ENCODE measurements at regions not wholly inside any gene's neighbourhood (a gene's known extent, or its start where the extent isn't known, plus 50 kb on each side); places are given as distances from the start of the nearest gene placed in this dataset.

- Histone ChIP-seq H3K36me3 (replicated peaks in 1 of 2; ENCODE audit: insufficient read depth in 1 of 2, low read depth in 2 of 2) (no peaks in the 10 kb centered on the region), H3K9me3 (no peaks in the 10 kb centered on the region), H3K27me3 (no peaks in the 10 kb centered on the region), H3K27ac (no peak overlapping the region), H3K4me1 (no peaks in the 10 kb centered on the region), H3K4me3 (no peak overlapping the region)
- 67 to 78% methylated on average over 5 of the region's 5 CpGs for WGBS, 2 donors
- no peak for DNase-seq
- TF ChIP-seq, protein P1, sequence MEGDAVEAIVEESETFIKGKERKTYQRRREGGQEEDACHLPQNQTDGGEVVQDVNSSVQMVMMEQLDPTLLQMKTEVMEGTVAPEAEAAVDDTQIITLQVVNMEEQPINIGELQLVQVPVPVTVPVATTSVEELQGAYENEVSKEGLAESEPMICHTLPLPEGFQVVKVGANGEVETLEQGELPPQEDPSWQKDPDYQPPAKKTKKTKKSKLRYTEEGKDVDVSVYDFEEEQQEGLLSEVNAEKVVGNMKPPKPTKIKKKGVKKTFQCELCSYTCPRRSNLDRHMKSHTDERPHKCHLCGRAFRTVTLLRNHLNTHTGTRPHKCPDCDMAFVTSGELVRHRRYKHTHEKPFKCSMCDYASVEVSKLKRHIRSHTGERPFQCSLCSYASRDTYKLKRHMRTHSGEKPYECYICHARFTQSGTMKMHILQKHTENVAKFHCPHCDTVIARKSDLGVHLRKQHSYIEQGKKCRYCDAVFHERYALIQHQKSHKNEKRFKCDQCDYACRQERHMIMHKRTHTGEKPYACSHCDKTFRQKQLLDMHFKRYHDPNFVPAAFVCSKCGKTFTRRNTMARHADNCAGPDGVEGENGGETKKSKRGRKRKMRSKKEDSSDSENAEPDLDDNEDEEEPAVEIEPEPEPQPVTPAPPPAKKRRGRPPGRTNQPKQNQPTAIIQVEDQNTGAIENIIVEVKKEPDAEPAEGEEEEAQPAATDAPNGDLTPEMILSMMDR (IDR thresholded peaks at IDR 0.05), result no peak
- no peak for ATAC-seq
- intact Hi-C loops (cut with DNase I), result no loop called here
These were observed 600.1 kb upstream of the STEAP1 start for GRCh38 chr7:89554209-89554608.

GRCh38 chr7:89559596-89559995 lies 594.7 kb upstream of the STEAP1 start:
- no peaks in the 10 kb centered on the region for H3K4me1 ChIP-seq
- no peaks in the 10 kb centered on the region for H3K36me3 ChIP-seq (replicated peaks in 1 of 2; ENCODE audit: insufficient read depth in 1 of 2, low read depth in 2 of 2)
- H3K27me3 ChIP-seq, result no peaks in the 10 kb centered on the region
- intact Hi-C loops (cut with DNase I), result no loop called here
- DNase-seq, result no peak
- ATAC-seq, result no peak
- WGBS, 2 donors, result 75 to 76% methylated on average over 3 of the region's 3 CpGs
- TF ChIP-seq, protein P1 (IDR thresholded peaks at IDR 0.05), result no peak
- no peak for TF ChIP-seq POLR2A (IDR thresholded peaks at IDR 0.05)
- H3K9me3 ChIP-seq, result no peaks in the 10 kb centered on the region
- H3K27ac ChIP-seq, result no peak overlapping the region
- no peak overlapping the region for H3K4me3 ChIP-seq

DNA sequence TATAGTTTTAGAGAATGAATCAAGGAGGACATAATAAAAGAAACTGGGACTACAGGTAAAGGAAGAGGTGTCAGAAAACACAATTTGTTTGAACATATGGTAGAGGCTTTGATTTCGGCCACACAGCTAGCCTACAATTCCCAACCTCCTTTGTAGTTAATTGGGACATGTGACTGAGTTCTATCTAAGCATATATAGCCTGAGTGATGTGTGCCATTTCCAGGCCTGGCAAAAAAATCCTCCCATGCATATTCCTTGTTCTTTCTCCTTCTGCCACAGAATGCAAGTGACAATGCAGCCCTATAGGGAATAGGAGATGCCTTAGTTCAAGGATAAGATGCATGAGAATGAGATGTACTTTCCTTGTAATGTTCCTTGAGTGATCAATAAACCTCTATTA lies 590.7 kb upstream of the STEAP1 start:
- Histone ChIP-seq H3K4me1 (no peaks in the 10 kb centered on the region), H3K27ac (no peak overlapping the region), H3K27me3 (no peaks in the 10 kb centered on the region), H3K9me3 (no peaks in the 10 kb centered on the region), H3K4me3 (no peak overlapping the region), H3K36me3 (replicated peaks in 1 of 2; ENCODE audit: insufficient read depth in 1 of 2, low read depth in 2 of 2) (no peaks in the 10 kb centered on the region)
- intact Hi-C loops (cut with DNase I), result no loop called here
- DNase-seq, result no peak
- ATAC-seq, result no peak
- TF ChIP-seq POLR2A (IDR thresholded peaks at IDR 0.05), result no peak
- WGBS, 2 donors, result 63 to 65% methylated on average over 1 of the region's 1 CpG

GRCh38 chr7:89584896-89585295 lies 569.4 kb upstream of the STEAP1 start:
- TF ChIP-seq, protein P1 (IDR thresholded peaks at IDR 0.05), result no peak
- no peak for TF ChIP-seq POLR2A (IDR thresholded peaks at IDR 0.05)
- no peaks in the 10 kb centered on the region for H3K4me1 ChIP-seq

GRCh38 chr7:89593125-89593524 lies 561.1 kb upstream of the STEAP1 start:
- peaks cover 4% of the 10 kb centered on the region for H3K4me1 ChIP-seq
- H3K9me3 ChIP-seq, result no peaks in the 10 kb centered on the region
- 85 to 86% methylated on average over 5 of the region's 5 CpGs for WGBS, 2 donors
- H3K27me3 ChIP-seq, result no peaks in the 10 kb centered on the region
- intact Hi-C loops (cut with DNase I), result no loop called here
- TF ChIP-seq, protein P1 (IDR thresholded peaks at IDR 0.05), result no peak
- no peak for TF ChIP-seq POLR2A (IDR thresholded peaks at IDR 0.05)
- H3K36me3 ChIP-seq (replicated peaks in 1 of 2; ENCODE audit: insufficient read depth in 1 of 2, low read depth in 2 of 2), result no peaks in the 10 kb centered on the region
- ATAC-seq (no peak), DNase-seq (no peak)
- H3K27ac ChIP-seq, result no peak overlapping the region
- no peak overlapping the region for H3K4me3 ChIP-seq

More at GRCh38 chr7:89584896-89585295, 569.4 kb upstream of the STEAP1 start:
- WGBS, 2 donors, result 76% methylated on average over 1 of the region's 1 CpG; no CpG with 5 or more reads in 1 of the 2 donors
- H3K27me3 ChIP-seq, result no peaks in the 10 kb centered on the region
- no peak overlapping the region for H3K27ac ChIP-seq
- intact Hi-C loops (cut with DNase I), result no loop called here
- H3K4me3 ChIP-seq, result no peak overlapping the region
- H3K36me3 ChIP-seq (replicated peaks in 1 of 2; ENCODE audit: insufficient read depth in 1 of 2, low read depth in 2 of 2), result no peaks in the 10 kb centered on the region
- no peak for DNase-seq
- ATAC-seq, result no peak
- no peaks in the 10 kb centered on the region for H3K9me3 ChIP-seq
